ENCODE measurements at regions not wholly inside any gene's neighbourhood (a gene's known extent, or its start where the extent isn't known, plus 50 kb on each side); places are given as distances from the start of the nearest gene placed in this dataset.

DNA sequence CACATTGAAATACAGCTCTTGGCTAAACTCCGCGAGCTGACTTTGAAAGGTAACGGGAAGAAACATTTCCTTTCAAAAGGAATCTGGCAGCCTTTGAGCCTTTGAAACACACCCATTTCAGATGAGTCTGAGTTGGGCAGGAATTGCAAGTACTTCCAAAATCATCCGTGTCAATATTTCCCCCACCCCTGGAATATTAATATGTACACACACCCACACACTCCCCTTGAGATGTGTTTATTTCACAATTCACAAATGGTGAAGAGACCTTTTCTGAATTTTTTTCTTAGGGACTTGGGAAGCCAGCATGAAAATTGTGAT is 438.7 kb upstream of the NRP1 start:
- TF ChIP-seq, protein P1, sequence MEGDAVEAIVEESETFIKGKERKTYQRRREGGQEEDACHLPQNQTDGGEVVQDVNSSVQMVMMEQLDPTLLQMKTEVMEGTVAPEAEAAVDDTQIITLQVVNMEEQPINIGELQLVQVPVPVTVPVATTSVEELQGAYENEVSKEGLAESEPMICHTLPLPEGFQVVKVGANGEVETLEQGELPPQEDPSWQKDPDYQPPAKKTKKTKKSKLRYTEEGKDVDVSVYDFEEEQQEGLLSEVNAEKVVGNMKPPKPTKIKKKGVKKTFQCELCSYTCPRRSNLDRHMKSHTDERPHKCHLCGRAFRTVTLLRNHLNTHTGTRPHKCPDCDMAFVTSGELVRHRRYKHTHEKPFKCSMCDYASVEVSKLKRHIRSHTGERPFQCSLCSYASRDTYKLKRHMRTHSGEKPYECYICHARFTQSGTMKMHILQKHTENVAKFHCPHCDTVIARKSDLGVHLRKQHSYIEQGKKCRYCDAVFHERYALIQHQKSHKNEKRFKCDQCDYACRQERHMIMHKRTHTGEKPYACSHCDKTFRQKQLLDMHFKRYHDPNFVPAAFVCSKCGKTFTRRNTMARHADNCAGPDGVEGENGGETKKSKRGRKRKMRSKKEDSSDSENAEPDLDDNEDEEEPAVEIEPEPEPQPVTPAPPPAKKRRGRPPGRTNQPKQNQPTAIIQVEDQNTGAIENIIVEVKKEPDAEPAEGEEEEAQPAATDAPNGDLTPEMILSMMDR (IDR thresholded peaks at IDR 0.05): no peak
- no peak for TF ChIP-seq ZFX (IDR thresholded peaks at IDR 0.05; ENCODE audit: borderline replicate concordance)
